Gastrocnemius medialis (tissue), 4 donors: ENCODE measurements at regions not wholly inside any gene's neighbourhood (a gene's known extent, or its start where the extent isn't known, plus 50 kb on each side); places are given as distances from the start of the nearest gene placed in this dataset.
"Not testable (repeated sequence)": the region's sequence is repeated elsewhere in the genome, so short reads cannot be mapped to it uniquely, and the experiment has no call there.

ENCODE experiments used
- ATAC-seq, 2 donors: fragments of 150-250 bp; one replicate each; pipeline ENCODE4 v1.9.1; 2016
- DNase-seq, 2 donors: peaks; one replicate each; pipeline ENCODE4 v3.0.0-alpha.2; 2019
- H3K27ac ChIP-seq, 4 donors: fragments of 200-600 bp; sonication (generic); 1 replicate in 1 of 4; 2 replicates in 3 of 4; pipeline ENCODE4 v1.5.1; 2016 to 2018; ENCODE audit warnings: mild to moderate bottlenecking in 2 of 4, moderate library complexity in 1 of 4
- H3K27me3 ChIP-seq, 3 donors: fragments of 200-600 bp; sonication (generic) in 2 of 3; 1 replicate in 1 of 3; 2 replicates in 2 of 3; pipeline versions ENCODE4 v1.5.1 to v1.6.0; 2016 to 2019; ENCODE audit warnings: mild to moderate bottlenecking in 1 of 3, moderate library complexity in 1 of 3
- H3K36me3 ChIP-seq, 2 donors: fragments of 200-600 bp; sonication (generic) in 1 of 2; one replicate each; pipeline ENCODE4 v1.5.1; 2017 to 2018
- H3K4me1 ChIP-seq, 2 donors: fragments of 200-600 bp; sonication (generic) in 1 of 2; one replicate each; pipeline ENCODE4 v1.5.1; 2016 to 2017; ENCODE audit warnings: mild to moderate bottlenecking in 2 of 2
- H3K4me3 ChIP-seq, 4 donors: fragments of 200-600 bp; sonication (generic) in 3 of 4; 1 replicate in 1 of 4; 2 replicates in 3 of 4; pipeline ENCODE4 v1.5.1; 2016 to 2019; ENCODE audit warnings: mild to moderate bottlenecking in 2 of 4
- H3K9me3 ChIP-seq, 3 donors: fragments of 200-600 bp; sonication (generic) in 2 of 3; 1 replicate in 1 of 3; 2 replicates in 2 of 3; pipeline ENCODE4 v1.5.1; 2016 to 2019
- CTCF ChIP-seq, 5 experiments: fragments of 450-650 bp in 3 of 5; fragments of 200-600 bp in 2 of 5; sonication (generic) in 2 of 5; IDR thresholded peaks in 4 of 5; conservative IDR thresholded peaks in 1 of 5; 1 replicate in 4 of 5; 2 replicates in 1 of 5; pipeline ENCODE4 v1.5.1; 2016 to 2019; ENCODE audit warnings: antibody characterized with exemption in 5 of 5, mild to moderate bottlenecking in 3 of 5, moderate library complexity in 3 of 5
- POLR2A ChIP-seq, 2 donors: fragments of 450-650 bp; IDR thresholded peaks; one replicate each; pipeline ENCODE4 v1.6.1; 2017; ENCODE audit warnings: antibody characterized with exemption in 2 of 2, mild to moderate bottlenecking in 2 of 2, moderate library complexity in 2 of 2
- in situ Hi-C, 4 donors: fragments of 200-750 bp; cut with MboI; loops; one replicate each; pipeline versions ENCODE4 v1.15.0 to v1.8.0; 2017; ENCODE audit warnings: low sequenced_read_pairs in 4 of 4
- intact Hi-C: fragments of 100-400 bp; cut with DNase I; formaldehyde crosslinking; loops from one replicate; pipeline ENCODE4 v1.15.1; 2023; ENCODE audit warnings: low total_unique reads

- Histone ChIP-seq H3K36me3 (no peaks in the 10 kb centered on the region), H3K4me3 (no peak overlapping the region), H3K27me3 (no peaks in the 10 kb centered on the region), H3K9me3 (no peaks in the 10 kb centered on the region), H3K27ac (no peak overlapping the region), H3K4me1 (peaks cover 4 to 5% of the 10 kb centered on the region in 2 donors)
- no peak for DNase-seq
- no peak for TF ChIP-seq POLR2A (IDR thresholded peaks at IDR 0.05)
- TF ChIP-seq CTCF (IDR thresholded peaks at IDR 0.05 in 4 of 5, conservative IDR thresholded peaks at IDR 0.05 in 1 of 5) = no peak
- intact Hi-C loops = no loop called here
- ATAC-seq = no peak
- in situ Hi-C loops = loop anchor here (10.0 to 25.0 kb wide), 5 partner anchors 90 to 752 kb away; no protein-coding TSS in a partner anchor
These were observed 103.7 kb downstream of the C5orf15 start for GRCh38 chr5:133864711-133865110.

DNA sequence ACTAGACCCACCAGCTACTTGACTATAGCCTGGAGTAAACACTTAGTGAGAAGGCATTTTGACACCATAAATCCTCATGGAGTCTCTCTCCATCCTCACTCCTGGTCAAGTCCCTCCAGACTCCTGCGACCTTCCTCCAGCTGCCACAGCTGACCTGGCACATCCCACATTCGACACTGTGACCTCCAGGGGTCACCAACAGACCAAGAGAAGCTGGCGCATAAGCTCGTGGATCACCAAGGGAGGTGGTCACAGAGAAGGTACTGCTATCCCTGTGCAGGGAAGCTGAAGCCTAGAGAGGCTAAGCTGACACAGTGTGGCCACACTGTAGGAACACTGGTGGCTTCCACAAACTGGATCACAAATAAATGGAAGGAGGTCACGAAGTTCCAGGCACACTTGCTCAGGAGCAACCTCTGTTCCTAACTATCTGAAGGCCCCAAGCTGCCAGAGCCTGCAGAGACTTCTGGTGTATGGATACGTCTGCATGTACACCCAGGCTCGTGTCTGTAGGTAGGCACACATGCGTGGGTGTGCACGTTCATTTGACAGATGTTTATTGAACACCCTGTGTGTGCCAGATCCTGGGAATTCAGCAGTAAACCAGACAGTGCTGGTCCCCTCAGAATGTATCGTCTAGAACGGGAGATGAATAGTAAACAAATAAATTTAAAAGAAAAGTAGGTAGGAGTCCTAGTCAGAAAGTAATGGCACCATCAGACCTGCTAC is 104.4 kb downstream of the C5orf15 start:
- in situ Hi-C loops (loop anchor here (10.0 to 25.0 kb wide), 5 partner anchors 89 to 752 kb away; no protein-coding TSS in a partner anchor), intact Hi-C loops (no loop called here)
- Histone ChIP-seq H3K27me3 (no peaks in the 10 kb centered on the region), H3K27ac (no peak overlapping the region), H3K4me3 (no peak overlapping the region), H3K36me3 (no peaks in the 10 kb centered on the region), H3K4me1 (no peaks in the 10 kb centered on the region), H3K9me3 (no peaks in the 10 kb centered on the region)
- no peak for ATAC-seq
- DNase-seq = no peak
- TF ChIP-seq POLR2A (IDR thresholded peaks at IDR 0.05) = no peak

- ATAC-seq (no peak), DNase-seq (no peak)
- TF ChIP-seq POLR2A (IDR thresholded peaks at IDR 0.05) = no peak
- no peak for TF ChIP-seq CTCF (IDR thresholded peaks at IDR 0.05 in 4 of 5, conservative IDR thresholded peaks at IDR 0.05 in 1 of 5)
- H3K4me3 ChIP-seq = no peak overlapping the region
- intact Hi-C loops (no loop called here), in situ Hi-C loops (loop anchor here (10.0 to 25.0 kb wide), 5 partner anchors 86 to 749 kb away; no protein-coding TSS in a partner anchor)
- no peak overlapping the region for H3K27ac ChIP-seq
- H3K27me3 ChIP-seq = no peaks in the 10 kb centered on the region
- H3K4me1 ChIP-seq = no peaks in the 10 kb centered on the region
- H3K9me3 ChIP-seq = no peaks in the 10 kb centered on the region
- H3K36me3 ChIP-seq = no peaks in the 10 kb centered on the region
These were observed 107.2 kb downstream of the C5orf15 start for GRCh38 chr5:133861161-133861737.

DNA sequence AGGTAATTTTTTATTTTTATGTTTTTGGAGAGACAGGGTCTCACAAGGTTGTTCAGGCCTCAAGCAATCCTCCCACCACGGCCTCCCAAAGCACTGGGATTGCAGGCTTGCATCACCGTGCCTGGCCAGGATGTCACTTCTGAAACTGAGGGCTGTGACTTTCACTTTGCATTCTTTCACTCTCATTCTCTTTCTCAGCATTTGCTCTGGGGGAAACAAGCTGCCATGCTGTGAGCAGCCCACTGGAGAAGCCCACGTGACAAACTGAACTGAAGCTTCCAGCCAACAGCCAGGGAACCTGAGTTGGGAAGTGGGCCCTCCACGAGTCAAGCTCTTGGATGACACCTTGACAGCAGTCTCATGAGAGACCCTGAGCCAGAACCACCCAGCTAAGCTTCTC is 109.4 kb downstream of the C5orf15 start:
- H3K27me3 ChIP-seq = no peaks in the 10 kb centered on the region
- no peaks in the 10 kb centered on the region for H3K9me3 ChIP-seq
- H3K4me1 ChIP-seq = no peaks in the 10 kb centered on the region
- H3K27ac ChIP-seq = no peak overlapping the region
- H3K36me3 ChIP-seq = no peaks in the 10 kb centered on the region
- ATAC-seq (no peak), DNase-seq (no peak)
- TF ChIP-seq POLR2A (IDR thresholded peaks at IDR 0.05) (no peak), CTCF (IDR thresholded peaks at IDR 0.05 in 4 of 5, conservative IDR thresholded peaks at IDR 0.05 in 1 of 5) (no peak)
- intact Hi-C loops (no loop called here), in situ Hi-C loops (loop anchor here in 1 of 4 donors (25.0 kb wide), 2 partner anchors 447 to 747 kb away; no protein-coding TSS in a partner anchor)
- H3K4me3 ChIP-seq = no peak overlapping the region

GRCh38 chr5:133857595-133858313 is 110.7 kb downstream of the C5orf15 start:
- H3K27me3 ChIP-seq, H3K27ac ChIP-seq, H3K36me3 ChIP-seq, intact Hi-C loops, H3K4me1 ChIP-seq, ATAC-seq, H3K9me3 ChIP-seq, DNase-seq, H3K4me3 ChIP-seq: not testable (repeated sequence)
- in situ Hi-C loops = loop anchor here in 1 of 4 donors (25.0 kb wide), 2 partner anchors 445 to 745 kb away; no protein-coding TSS in a partner anchor
